ENCODE measurements at regions not wholly inside any gene's neighbourhood (a gene's known extent, or its start where the extent isn't known, plus 50 kb on each side); places are given as distances from the start of the nearest gene placed in this dataset.

GRCh38 chr1:116256286-116256649, 116.8 kb upstream of the ATP1A1 start:
- TF ChIP-seq, protein P1, sequence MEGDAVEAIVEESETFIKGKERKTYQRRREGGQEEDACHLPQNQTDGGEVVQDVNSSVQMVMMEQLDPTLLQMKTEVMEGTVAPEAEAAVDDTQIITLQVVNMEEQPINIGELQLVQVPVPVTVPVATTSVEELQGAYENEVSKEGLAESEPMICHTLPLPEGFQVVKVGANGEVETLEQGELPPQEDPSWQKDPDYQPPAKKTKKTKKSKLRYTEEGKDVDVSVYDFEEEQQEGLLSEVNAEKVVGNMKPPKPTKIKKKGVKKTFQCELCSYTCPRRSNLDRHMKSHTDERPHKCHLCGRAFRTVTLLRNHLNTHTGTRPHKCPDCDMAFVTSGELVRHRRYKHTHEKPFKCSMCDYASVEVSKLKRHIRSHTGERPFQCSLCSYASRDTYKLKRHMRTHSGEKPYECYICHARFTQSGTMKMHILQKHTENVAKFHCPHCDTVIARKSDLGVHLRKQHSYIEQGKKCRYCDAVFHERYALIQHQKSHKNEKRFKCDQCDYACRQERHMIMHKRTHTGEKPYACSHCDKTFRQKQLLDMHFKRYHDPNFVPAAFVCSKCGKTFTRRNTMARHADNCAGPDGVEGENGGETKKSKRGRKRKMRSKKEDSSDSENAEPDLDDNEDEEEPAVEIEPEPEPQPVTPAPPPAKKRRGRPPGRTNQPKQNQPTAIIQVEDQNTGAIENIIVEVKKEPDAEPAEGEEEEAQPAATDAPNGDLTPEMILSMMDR (IDR thresholded peaks at IDR 0.05; ENCODE audit: low read length) = no peak
- TF ChIP-seq EZH2 (optimal IDR thresholded peaks at IDR 0.05; ENCODE audit: low read depth, low read length) = no peak
- no peak for TF ChIP-seq EZH2phosphoT487 (IDR thresholded peaks at IDR 0.05; ENCODE audit: low read length)
